IgD-negative memory B cell (primary cell): ENCODE measurements at regions not wholly inside any gene's neighbourhood (a gene's known extent, or its start where the extent isn't known, plus 50 kb on each side); places are given as distances from the start of the nearest gene placed in this dataset.
"Not testable (repeated sequence)": the region's sequence is repeated elsewhere in the genome, so short reads cannot be mapped to it uniquely, and the experiment has no call there.

ENCODE experiments used
- H3K27ac Mint-ChIP-seq, 3 donors: one replicate each; pipeline ENCODE4 v1.8.0; 2020 to 2022; ENCODE audit warnings: mild to moderate bottlenecking in 3 of 3, mixed read lengths in 3 of 3, moderate library complexity in 1 of 3
- H3K27me3 Mint-ChIP-seq: one replicate; pipeline ENCODE4 v1.8.0; 2021; ENCODE audit warnings: mixed read lengths
- H3K36me3 Mint-ChIP-seq: one replicate; pipeline ENCODE4 v1.8.0; 2020; ENCODE audit warnings: mild to moderate bottlenecking, mixed read lengths
- H3K4me1 Mint-ChIP-seq, 3 donors: one replicate each; pipeline ENCODE4 v1.8.0; 2020 to 2022; ENCODE audit warnings: mixed read lengths in 3 of 3, mild to moderate bottlenecking in 1 of 3
- H3K4me3 Mint-ChIP-seq, 4 donors: one replicate each; pipeline ENCODE4 v1.8.0; 2020 to 2022; ENCODE audit warnings: mild to moderate bottlenecking in 4 of 4, mixed read lengths in 4 of 4, moderate library complexity in 3 of 4
- H3K9me3 Mint-ChIP-seq, 3 donors: one replicate each; pipeline ENCODE4 v1.8.0; 2020 to 2021; ENCODE audit warnings: mixed read lengths in 3 of 3, mild to moderate bottlenecking in 1 of 3

- Mint-ChIP-seq H3K4me1 (no peaks in the 10 kb centered on the region), H3K36me3 (no peaks in the 10 kb centered on the region), H3K9me3 (peaks cover 4 to 6% (median 5%) of the 10 kb centered on the region in 3 donors), H3K27me3 (no peaks in the 10 kb centered on the region), H3K4me3 (no peak overlapping the region), H3K27ac (peak overlapping the region in 1 of 3 donors; percentile 22)
These were observed 194.4 kb upstream of the RPL34 start for GRCh38 chr4:108425988-108426387.

GRCh38 chr4:108417923-108418322, 202.5 kb upstream of the RPL34 start:
- no peak overlapping the region for H3K4me3 Mint-ChIP-seq
- H3K27ac Mint-ChIP-seq: no peak overlapping the region

GRCh38 chr4:108416831-108417230, 203.5 kb upstream of the RPL34 start:
- Mint-ChIP-seq H3K36me3 (no peaks in the 10 kb centered on the region), H3K4me3 (no peak overlapping the region), H3K4me1 (no peaks in the 10 kb centered on the region), H3K27me3 (peaks cover 8% of the 10 kb centered on the region), H3K9me3 (peaks cover 0 to under 1% (median 0%) of the 10 kb centered on the region in 3 donors), H3K27ac (no peak overlapping the region)

More at GRCh38 chr4:108417923-108418322, 202.5 kb upstream of the RPL34 start:
- Mint-ChIP-seq H3K27me3 (peaks cover 5% of the 10 kb centered on the region), H3K9me3 (peaks cover 2 to 6% (median 3%) of the 10 kb centered on the region in 3 donors), H3K4me1 (no peaks in the 10 kb centered on the region), H3K36me3 (no peaks in the 10 kb centered on the region)

- H3K4me1 Mint-ChIP-seq: no peaks in the 10 kb centered on the region
- H3K9me3 Mint-ChIP-seq: no peaks in the 10 kb centered on the region
- no peak overlapping the region for H3K4me3 Mint-ChIP-seq
- H3K27ac Mint-ChIP-seq: no peak overlapping the region
- no peaks in the 10 kb centered on the region for H3K36me3 Mint-ChIP-seq
- peaks cover 12% of the 10 kb centered on the region for H3K27me3 Mint-ChIP-seq
These were observed 205.0 kb upstream of the RPL34 start for GRCh38 chr4:108415389-108415788.

GRCh38 chr4:108411836-108412235, 208.5 kb upstream of the RPL34 start:
- H3K4me3 Mint-ChIP-seq: no peak overlapping the region
- no peaks in the 10 kb centered on the region for H3K4me1 Mint-ChIP-seq
- peaks cover 8% of the 10 kb centered on the region for H3K27me3 Mint-ChIP-seq

GRCh38 chr4:108409691-108410090, 210.7 kb upstream of the RPL34 start:
- not testable (repeated sequence) for H3K36me3 Mint-ChIP-seq, H3K27me3 Mint-ChIP-seq, H3K27ac Mint-ChIP-seq, H3K9me3 Mint-ChIP-seq, H3K4me1 Mint-ChIP-seq, H3K4me3 Mint-ChIP-seq

More at GRCh38 chr4:108411836-108412235, 208.5 kb upstream of the RPL34 start:
- no peaks in the 10 kb centered on the region for H3K9me3 Mint-ChIP-seq
- H3K27ac Mint-ChIP-seq: no peak overlapping the region
- H3K36me3 Mint-ChIP-seq: no peaks in the 10 kb centered on the region

- Mint-ChIP-seq H3K27ac (no peak overlapping the region), H3K4me3 (no peak overlapping the region), H3K4me1 (no peaks in the 10 kb centered on the region), H3K27me3 (no peaks in the 10 kb centered on the region), H3K9me3 (peaks cover 2 to 9% (median 7%) of the 10 kb centered on the region in 3 donors), H3K36me3 (no peaks in the 10 kb centered on the region)
These were observed 214.8 kb upstream of the RPL34 start for GRCh38 chr4:108405586-108405985.

- Mint-ChIP-seq H3K27me3 (no peaks in the 10 kb centered on the region), H3K4me1 (no peaks in the 10 kb centered on the region), H3K27ac (no peak overlapping the region), H3K36me3 (no peaks in the 10 kb centered on the region), H3K4me3 (no peak overlapping the region), H3K9me3 (peaks cover 0 to 6% (median 2%) of the 10 kb centered on the region in 3 donors)
These were observed 220.1 kb upstream of the RPL34 start for GRCh38 chr4:108400309-108400708.

GRCh38 chr4:108399610-108400265, 220.6 kb upstream of the RPL34 start:
- Mint-ChIP-seq H3K27ac (no peak overlapping the region), H3K27me3 (peaks cover 2% of the 10 kb centered on the region), H3K36me3 (no peaks in the 10 kb centered on the region), H3K4me3 (no peak overlapping the region), H3K4me1 (no peaks in the 10 kb centered on the region), H3K9me3 (peaks cover 0 to 4% (median 2%) of the 10 kb centered on the region in 3 donors)

- no peaks in the 10 kb centered on the region for H3K36me3 Mint-ChIP-seq
- no peaks in the 10 kb centered on the region for H3K4me1 Mint-ChIP-seq
- no peak overlapping the region for H3K4me3 Mint-ChIP-seq
- H3K9me3 Mint-ChIP-seq: no peaks in the 10 kb centered on the region
- H3K27ac Mint-ChIP-seq: no peak overlapping the region
- peaks cover 2% of the 10 kb centered on the region for H3K27me3 Mint-ChIP-seq
These were observed 221.5 kb upstream of the RPL34 start for GRCh38 chr4:108398836-108399235.

- Mint-ChIP-seq H3K4me1 (no peaks in the 10 kb centered on the region), H3K27me3 (peaks cover 2% of the 10 kb centered on the region), H3K27ac (no peak overlapping the region), H3K4me3 (no peak overlapping the region), H3K9me3 (no peaks in the 10 kb centered on the region), H3K36me3 (no peaks in the 10 kb centered on the region)
These were observed 222.1 kb upstream of the RPL34 start for GRCh38 chr4:108398316-108398715.

GRCh38 chr4:108397850-108398249, 222.5 kb upstream of the RPL34 start:
- no peaks in the 10 kb centered on the region for H3K36me3 Mint-ChIP-seq
- H3K4me3 Mint-ChIP-seq: no peak overlapping the region
- no peak overlapping the region for H3K27ac Mint-ChIP-seq
- no peaks in the 10 kb centered on the region for H3K9me3 Mint-ChIP-seq
- H3K27me3 Mint-ChIP-seq: peaks cover 2% of the 10 kb centered on the region
- H3K4me1 Mint-ChIP-seq: no peaks in the 10 kb centered on the region

GRCh38 chr4:108396900-108397497, 223.4 kb upstream of the RPL34 start:
- Mint-ChIP-seq H3K36me3 (no peaks in the 10 kb centered on the region), H3K9me3 (no peaks in the 10 kb centered on the region), H3K4me3 (no peak overlapping the region), H3K27me3 (peaks cover 2% of the 10 kb centered on the region), H3K4me1 (no peaks in the 10 kb centered on the region), H3K27ac (no peak overlapping the region)

GRCh38 chr4:108395786-108396185, 224.6 kb upstream of the RPL34 start:
- H3K27me3 Mint-ChIP-seq: peaks cover 2% of the 10 kb centered on the region
- H3K27ac Mint-ChIP-seq: no peak overlapping the region
- H3K4me1 Mint-ChIP-seq: no peaks in the 10 kb centered on the region
- no peaks in the 10 kb centered on the region for H3K36me3 Mint-ChIP-seq
- no peak overlapping the region for H3K4me3 Mint-ChIP-seq
- H3K9me3 Mint-ChIP-seq: no peaks in the 10 kb centered on the region

- H3K9me3 Mint-ChIP-seq: no peaks in the 10 kb centered on the region
- peaks cover 2% of the 10 kb centered on the region for H3K27me3 Mint-ChIP-seq
- no peak overlapping the region for H3K27ac Mint-ChIP-seq
- no peaks in the 10 kb centered on the region for H3K36me3 Mint-ChIP-seq
- H3K4me3 Mint-ChIP-seq: no peak overlapping the region
- no peaks in the 10 kb centered on the region for H3K4me1 Mint-ChIP-seq
These were observed 225.2 kb upstream of the LEF1 start for GRCh38 chr4:108393890-108394472.
